Adrenal gland (tissue), 9 donors: ENCODE measurements at regions not wholly inside any gene's neighbourhood (a gene's known extent, or its start where the extent isn't known, plus 50 kb on each side); places are given as distances from the start of the nearest gene placed in this dataset.
A peak's percentile ranks its signal among the peaks of the same experiment; 100 is the strongest.

ENCODE experiments used
- DNase-seq, 7 donors: peaks; one replicate each; pipeline ENCODE4 v3.0.0-alpha.2; 2019 to 2020
- H3K27ac ChIP-seq, 5 donors: fragments of 200-600 bp; sonication (generic) in 4 of 5; 1 replicate in 3 of 5; 2 replicates in 2 of 5; pipeline versions ENCODE4 v1.5.1 to v1.8.0; 2016 to 2020; ENCODE audit warnings: mild to moderate bottlenecking in 1 of 5
- H3K27me3 ChIP-seq: fragments of 200-600 bp; 2 replicates; pipeline ENCODE4 v1.8.0; 2021
- H3K36me3 ChIP-seq, 2 donors: fragments of 200-600 bp; replicated peaks in 1 of 2; 1 replicate in 1 of 2; 2 replicates in 1 of 2; pipeline versions ENCODE4 v1.5.1 to v1.8.0; 2018 to 2022
- H3K4me1 ChIP-seq, 2 donors: fragments of 200-600 bp; replicated peaks in 1 of 2; 1 replicate in 1 of 2; 2 replicates in 1 of 2; pipeline versions ENCODE4 v1.5.1 to v1.8.0; 2018 to 2021
- H3K4me3 ChIP-seq, 4 donors: fragments of 200-600 bp; sonication (generic) in 3 of 4; one replicate each; pipeline ENCODE4 v1.5.1; 2016 to 2018
- H3K9me3 ChIP-seq, 3 donors: fragments of 200-600 bp; sonication (generic) in 1 of 3; replicated peaks in 1 of 3; 1 replicate in 2 of 3; 2 replicates in 1 of 3; pipeline versions ENCODE4 v1.5.1 to v1.8.0; 2016 to 2021
- POLR2A ChIP-seq, 2 donors: fragments of 450-650 bp; IDR thresholded peaks; one replicate each; pipeline ENCODE4 v1.6.1; 2017; ENCODE audit warnings: antibody characterized with exemption in 2 of 2, mild to moderate bottlenecking in 2 of 2, moderate library complexity in 1 of 2
- WGBS, 4 donors: extraction: QIAGEN DNeasy Blood & Tissue Kit in 2 of 4; methylation state at CpG; one replicate each; pipeline versions ENCODE4 v1.1.5 to v1.1.7; 2013 to 2017; 5-methylcytosine and 5-hydroxymethylcytosine counted together
- intact Hi-C, 2 donors: fragments of 100-400 bp; cut with DNase I; formaldehyde crosslinking; loops; one replicate each; pipeline versions ENCODE4 v1.14.1 to v1.15.0; 2022 to 2023
- TF ChIP-seq, protein P1 (sequence below), 6 experiments: fragments of 450-650 bp in 4 of 6; fragments of 200-600 bp in 2 of 6; sonication (generic) in 1 of 6; IDR thresholded peaks; 1 replicate in 5 of 6; 2 replicates in 1 of 6; pipeline versions ENCODE4 v1.5.1 to v1.8.0; 2016 to 2021; ENCODE audit warnings: antibody characterized with exemption in 6 of 6, mild to moderate bottlenecking in 2 of 6, moderate library complexity in 1 of 6
- donor health status: healthy with polysubstance abuse.
- donor health status: Bipolar disorder and iron deficiency.
- donor health status: DM: yes; HTN: yes; CAD: no.
- donor health status: DM: no; HTN: no; CAD: no.
- donor health status: DM: no; HTN: no; CAD: no.

DNA sequence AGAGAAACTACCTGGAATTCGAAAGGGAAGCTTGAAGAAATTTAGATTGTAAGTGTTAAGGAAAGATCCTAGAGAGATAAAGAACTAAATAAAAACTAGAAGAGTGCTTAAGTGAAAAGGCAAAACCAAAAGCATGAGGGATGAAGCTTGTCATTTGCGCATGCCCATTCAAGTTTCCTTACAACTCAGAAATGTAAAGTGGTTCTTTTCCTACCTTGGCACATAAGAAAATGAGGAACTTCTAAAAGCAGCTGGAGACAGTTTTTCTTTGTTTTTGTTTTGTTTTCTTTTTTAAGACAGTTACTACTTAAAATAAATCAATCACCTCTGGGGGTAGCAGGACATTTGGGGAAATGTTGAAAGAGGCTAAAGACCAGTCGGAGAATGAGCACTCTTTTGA is 1304.4 kb upstream of the PCDH7 start:
- Histone ChIP-seq H3K27ac (no peak overlapping the region), H3K4me1 (no peaks in the 10 kb centered on the region), H3K9me3 (no peaks in the 10 kb centered on the region), H3K36me3 (no peaks in the 10 kb centered on the region), H3K27me3 (no peaks in the 10 kb centered on the region), H3K4me3 (no peak overlapping the region)
- WGBS, 4 donors, result 57 to 67% (median 62%) methylated on average over 3 of the region's 3 CpGs
- no peak for DNase-seq
- no peak for TF ChIP-seq POLR2A (IDR thresholded peaks at IDR 0.05)
- TF ChIP-seq, protein P1, sequence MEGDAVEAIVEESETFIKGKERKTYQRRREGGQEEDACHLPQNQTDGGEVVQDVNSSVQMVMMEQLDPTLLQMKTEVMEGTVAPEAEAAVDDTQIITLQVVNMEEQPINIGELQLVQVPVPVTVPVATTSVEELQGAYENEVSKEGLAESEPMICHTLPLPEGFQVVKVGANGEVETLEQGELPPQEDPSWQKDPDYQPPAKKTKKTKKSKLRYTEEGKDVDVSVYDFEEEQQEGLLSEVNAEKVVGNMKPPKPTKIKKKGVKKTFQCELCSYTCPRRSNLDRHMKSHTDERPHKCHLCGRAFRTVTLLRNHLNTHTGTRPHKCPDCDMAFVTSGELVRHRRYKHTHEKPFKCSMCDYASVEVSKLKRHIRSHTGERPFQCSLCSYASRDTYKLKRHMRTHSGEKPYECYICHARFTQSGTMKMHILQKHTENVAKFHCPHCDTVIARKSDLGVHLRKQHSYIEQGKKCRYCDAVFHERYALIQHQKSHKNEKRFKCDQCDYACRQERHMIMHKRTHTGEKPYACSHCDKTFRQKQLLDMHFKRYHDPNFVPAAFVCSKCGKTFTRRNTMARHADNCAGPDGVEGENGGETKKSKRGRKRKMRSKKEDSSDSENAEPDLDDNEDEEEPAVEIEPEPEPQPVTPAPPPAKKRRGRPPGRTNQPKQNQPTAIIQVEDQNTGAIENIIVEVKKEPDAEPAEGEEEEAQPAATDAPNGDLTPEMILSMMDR (IDR thresholded peaks at IDR 0.05), result no peak
- intact Hi-C loops, result no loop called here

DNA sequence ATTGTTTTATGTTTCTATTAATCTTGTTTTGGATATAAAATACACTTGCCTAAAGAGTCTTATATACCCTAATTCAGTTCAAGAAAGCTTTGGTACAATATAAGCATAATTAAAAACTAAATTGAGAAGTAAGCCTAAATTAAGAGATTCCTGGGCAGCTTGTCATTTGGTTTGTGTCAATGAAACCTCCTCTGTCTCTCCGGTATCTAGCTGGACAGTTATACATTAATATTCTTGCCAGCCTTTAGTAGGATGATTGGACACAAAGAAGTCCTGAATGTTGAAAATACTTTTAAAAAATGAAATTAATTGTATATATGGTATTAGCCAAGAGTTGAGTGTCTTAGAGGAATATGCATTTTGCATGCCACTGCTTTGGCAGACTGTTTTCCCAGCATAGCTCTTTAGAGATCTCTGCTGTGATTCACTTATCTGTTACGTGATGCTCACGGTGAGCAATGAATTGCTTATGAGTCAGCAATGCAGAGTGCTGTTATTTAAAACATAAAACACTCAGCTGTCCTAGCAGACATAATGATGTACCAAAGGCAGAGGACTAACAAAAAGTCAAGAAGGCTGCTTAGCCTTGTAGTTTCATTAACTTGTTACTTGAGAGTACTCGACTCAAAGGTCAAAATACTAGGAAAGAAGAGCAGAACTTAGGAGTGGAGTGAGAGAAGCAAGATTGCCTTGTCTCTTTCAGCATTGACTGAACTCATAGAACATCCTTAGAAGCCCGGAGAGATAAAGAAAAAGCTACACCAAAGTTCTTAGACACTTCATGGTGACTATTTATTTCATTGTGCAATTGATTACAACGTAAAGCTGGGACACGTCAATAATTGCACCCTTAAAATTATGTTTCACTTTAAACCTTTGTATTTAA is 1296.1 kb upstream of the PCDH7 start:
- DNase-seq, result peak in 1 of 7 donors; percentile 2
- H3K36me3 ChIP-seq, result no peaks in the 10 kb centered on the region
- no peaks in the 10 kb centered on the region for H3K9me3 ChIP-seq
- 60 to 66% (median 62%) methylated on average over 7 of the region's 7 CpGs for WGBS, 4 donors
- no peaks in the 10 kb centered on the region for H3K4me1 ChIP-seq
- H3K4me3 ChIP-seq, result no peak overlapping the region
- TF ChIP-seq, protein P1 (IDR thresholded peaks at IDR 0.05), result no peak
- no peak for TF ChIP-seq POLR2A (IDR thresholded peaks at IDR 0.05)
- intact Hi-C loops, result no loop called here
- no peaks in the 10 kb centered on the region for H3K27me3 ChIP-seq
- H3K27ac ChIP-seq, result no peak overlapping the region

DNA sequence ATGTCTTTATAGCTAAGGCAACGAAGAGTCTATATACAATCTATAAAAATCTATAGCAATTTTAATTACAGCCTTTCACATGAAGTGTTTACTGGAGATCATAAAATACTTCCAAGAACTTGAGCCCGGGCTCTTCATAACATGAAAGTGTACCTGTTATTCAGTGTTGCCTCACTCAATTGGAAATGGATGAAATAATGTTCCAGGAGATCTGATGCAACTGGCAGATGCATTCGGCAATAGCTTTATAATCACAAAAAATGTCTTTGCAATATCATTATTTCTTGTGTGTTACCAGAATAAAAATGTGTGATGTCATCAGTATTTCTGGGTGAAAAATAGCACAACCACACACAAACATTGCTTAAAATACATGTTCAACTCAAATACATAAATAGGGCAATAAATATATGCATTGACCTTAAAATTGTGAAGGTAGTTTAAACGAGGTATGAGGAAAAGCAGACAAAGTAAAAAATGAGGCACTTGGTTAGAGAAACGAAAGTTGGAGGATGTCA is 1266.8 kb upstream of the PCDH7 start:
- H3K4me3 ChIP-seq, result no peak overlapping the region
- TF ChIP-seq, protein P1 (IDR thresholded peaks at IDR 0.05), result no peak
- DNase-seq, result no peak
- H3K27me3 ChIP-seq, result no peaks in the 10 kb centered on the region
- H3K27ac ChIP-seq, result no peak overlapping the region
- WGBS, 4 donors, result 53 to 70% (median 60%) methylated on average over 5 of the region's 5 CpGs
- no peaks in the 10 kb centered on the region for H3K4me1 ChIP-seq
- H3K36me3 ChIP-seq, result no peaks in the 10 kb centered on the region
- intact Hi-C loops, result no loop called here
- no peaks in the 10 kb centered on the region for H3K9me3 ChIP-seq

DNA sequence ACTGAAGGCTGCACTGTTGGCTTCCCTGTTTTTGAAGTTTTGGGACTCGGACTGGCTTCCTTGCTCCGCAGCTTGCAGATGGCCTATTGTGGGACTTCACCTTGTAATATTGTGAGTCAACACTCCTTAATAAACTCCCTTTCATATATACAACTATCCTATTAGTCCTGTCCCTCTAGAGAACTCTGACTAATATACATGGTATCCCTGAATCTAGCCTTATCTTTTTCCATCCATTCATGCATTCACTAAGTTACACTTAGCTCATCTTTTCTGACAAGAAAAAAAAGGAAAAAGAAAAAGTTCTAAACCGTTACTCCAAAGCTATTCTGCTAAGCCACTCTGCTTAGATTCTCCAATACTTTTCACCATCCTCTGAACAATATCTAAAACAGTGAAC is 1260.2 kb upstream of the PCDH7 start:
- 69 to 90% (median 83%) methylated on average over 3 of the region's 3 CpGs for WGBS, 4 donors
- TF ChIP-seq POLR2A (IDR thresholded peaks at IDR 0.05), result no peak
- TF ChIP-seq, protein P1 (IDR thresholded peaks at IDR 0.05), result no peak
- H3K4me3 ChIP-seq, result no peak overlapping the region
- H3K27ac ChIP-seq, result no peak overlapping the region
- H3K9me3 ChIP-seq, result no peaks in the 10 kb centered on the region
- DNase-seq, result no peak
- intact Hi-C loops, result no loop called here
- no peaks in the 10 kb centered on the region for H3K27me3 ChIP-seq
- no peaks in the 10 kb centered on the region for H3K36me3 ChIP-seq
- no peaks in the 10 kb centered on the region for H3K4me1 ChIP-seq
